Osteocyte (in vitro differentiated cells): ENCODE measurements at regions not wholly inside any gene's neighbourhood (a gene's known extent, or its start where the extent isn't known, plus 50 kb on each side); places are given as distances from the start of the nearest gene placed in this dataset.

Source experiments
- DNase-seq: peaks from one replicate; pipeline ENCODE4 v3.0.0; 2021; ENCODE audit warnings: mixed read lengths; ENCODE audit not compliant: unreplicated experiment; ENCODE audit errors: extremely low spot score
- H3K27ac Mint-ChIP-seq: one replicate; pipeline ENCODE4 v1.8.0; 2021; ENCODE audit warnings: mild to moderate bottlenecking, mixed read lengths; ENCODE audit not compliant: unreplicated experiment
- H3K27me3 Mint-ChIP-seq: one replicate; pipeline ENCODE4 v1.8.0; 2021; ENCODE audit warnings: mixed read lengths; ENCODE audit not compliant: unreplicated experiment
- H3K36me3 Mint-ChIP-seq: one replicate; pipeline ENCODE4 v1.8.0; 2021; ENCODE audit warnings: mixed read lengths; ENCODE audit not compliant: unreplicated experiment
- H3K4me1 Mint-ChIP-seq: one replicate; pipeline ENCODE4 v1.8.0; 2021; ENCODE audit warnings: mixed read lengths; ENCODE audit not compliant: unreplicated experiment
- H3K4me3 Mint-ChIP-seq: one replicate; pipeline ENCODE4 v1.8.0; 2021; ENCODE audit warnings: mild to moderate bottlenecking, moderate library complexity, mixed read lengths; ENCODE audit not compliant: unreplicated experiment
- H3K9me3 Mint-ChIP-seq: one replicate; pipeline ENCODE4 v1.8.0; 2021; ENCODE audit warnings: mixed read lengths; ENCODE audit not compliant: unreplicated experiment
- CTCF ChIP-seq: fragments of 200-600 bp; sonication (generic); IDR thresholded peaks from 2 replicates; pipeline ENCODE4 v1.5.0; 2021; ENCODE audit warnings: antibody characterized with exemption, mild to moderate bottlenecking, moderate library complexity

GRCh38 chr1:219518907-219519248 lies 94.0 kb downstream of the ZC3H11B start:
- no peak for DNase-seq
- no peaks in the 10 kb centered on the region for H3K4me1 Mint-ChIP-seq
- no peaks in the 10 kb centered on the region for H3K36me3 Mint-ChIP-seq
- H3K27ac Mint-ChIP-seq = no peak overlapping the region
- TF ChIP-seq CTCF = no peak
- no peak overlapping the region for H3K4me3 Mint-ChIP-seq
- H3K9me3 Mint-ChIP-seq = peaks cover 4% of the 10 kb centered on the region
- H3K27me3 Mint-ChIP-seq = peaks cover 3% of the 10 kb centered on the region

- H3K27me3 Mint-ChIP-seq = no peaks in the 10 kb centered on the region
- no peak for DNase-seq
- H3K36me3 Mint-ChIP-seq = no peaks in the 10 kb centered on the region
- no peak for TF ChIP-seq CTCF
- no peak overlapping the region for H3K27ac Mint-ChIP-seq
- peaks cover 4% of the 10 kb centered on the region for H3K9me3 Mint-ChIP-seq
- H3K4me1 Mint-ChIP-seq = no peaks in the 10 kb centered on the region
- H3K4me3 Mint-ChIP-seq = no peak overlapping the region
These were observed 94.6 kb downstream of the ZC3H11B start for GRCh38 chr1:219518168-219518906.

GRCh38 chr1:219517031-219517430 lies 95.9 kb downstream of the ZC3H11B start:
- H3K27me3 Mint-ChIP-seq = no peaks in the 10 kb centered on the region
- H3K4me3 Mint-ChIP-seq = no peak overlapping the region
- H3K36me3 Mint-ChIP-seq = no peaks in the 10 kb centered on the region
- no peak for DNase-seq
- H3K4me1 Mint-ChIP-seq = no peaks in the 10 kb centered on the region
- TF ChIP-seq CTCF = no peak
- H3K27ac Mint-ChIP-seq = no peak overlapping the region
- H3K9me3 Mint-ChIP-seq = peaks cover 4% of the 10 kb centered on the region

- Mint-ChIP-seq H3K9me3 (peaks cover 4% of the 10 kb centered on the region), H3K27ac (no peak overlapping the region), H3K4me1 (no peaks in the 10 kb centered on the region), H3K27me3 (no peaks in the 10 kb centered on the region), H3K4me3 (no peak overlapping the region), H3K36me3 (no peaks in the 10 kb centered on the region)
- no peak for DNase-seq
- TF ChIP-seq CTCF = no peak
These were observed 98.2 kb downstream of the ZC3H11B start for GRCh38 chr1:219514728-219515127.

GRCh38 chr1:219507437-219507836 lies 105.5 kb downstream of the ZC3H11B start:
- no peak for DNase-seq
- no peaks in the 10 kb centered on the region for H3K36me3 Mint-ChIP-seq
- H3K9me3 Mint-ChIP-seq = no peaks in the 10 kb centered on the region
- TF ChIP-seq CTCF = no peak
- H3K4me3 Mint-ChIP-seq = no peak overlapping the region
- H3K27ac Mint-ChIP-seq = no peak overlapping the region
- H3K27me3 Mint-ChIP-seq = no peaks in the 10 kb centered on the region
- no peaks in the 10 kb centered on the region for H3K4me1 Mint-ChIP-seq
